HFF-Myc (cell line): ENCODE measurements at regions not wholly inside any gene's neighbourhood (a gene's known extent, or its start where the extent isn't known, plus 50 kb on each side); places are given as distances from the start of the nearest gene placed in this dataset.

Source experiments
- DNase-seq: peaks from one replicate; pipeline ENCODE4 v3.0.0-alpha.2; 2011; ENCODE audit warnings: low read depth; ENCODE audit errors: extremely low read depth
- H3K4me3 ChIP-seq: replicated peaks from 2 replicates; pipeline ENCODE4 v1.5.1; 2011; ENCODE audit warnings: low read depth, mild to moderate bottlenecking, control low read depth, low read length
- CTCF ChIP-seq: IDR thresholded peaks from 2 replicates; pipeline ENCODE4 v1.5.1; 2012; ENCODE audit warnings: mild to moderate bottlenecking, low read depth, low read length, control low read depth; ENCODE audit errors: missing control alignments

DNA sequence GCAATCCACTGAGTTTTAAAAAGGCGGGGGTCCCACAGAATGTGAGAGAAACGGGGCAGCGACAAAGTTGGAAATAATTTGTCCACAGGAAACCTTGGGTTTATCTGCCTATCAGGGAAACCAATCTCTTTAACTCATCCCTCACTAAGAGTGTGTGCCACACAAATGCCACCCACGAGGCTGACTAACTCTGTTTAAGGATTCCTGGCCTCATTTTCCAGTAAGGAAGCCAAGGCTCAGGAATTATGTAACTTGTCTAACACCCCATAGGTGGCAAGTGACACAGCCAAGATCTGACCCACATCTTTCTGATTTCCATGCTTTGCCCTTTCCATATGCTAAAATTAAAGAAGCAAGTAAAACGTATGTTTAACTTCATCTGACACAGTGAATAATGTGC, 263.2 kb downstream of the CNTN3 start:
- TF ChIP-seq CTCF: no peak

DNA sequence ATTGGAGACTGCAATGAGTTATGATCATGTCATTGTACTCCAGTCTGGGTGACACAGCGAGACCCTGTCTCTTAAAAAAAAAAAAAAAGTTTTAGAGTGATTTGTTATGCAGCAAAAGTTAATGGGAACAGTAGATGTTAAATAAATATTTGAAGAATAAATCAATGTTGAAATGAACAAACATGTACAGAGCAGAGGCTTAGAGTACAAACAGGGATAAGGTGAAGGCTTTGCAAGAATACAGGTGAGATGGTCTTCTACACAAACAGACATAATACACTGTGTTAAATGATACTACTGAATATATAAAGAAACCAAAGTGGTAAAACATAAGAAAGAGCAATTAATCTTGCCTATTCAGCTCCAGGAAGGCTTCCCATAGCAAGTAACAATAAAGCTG, 265.4 kb downstream of the CNTN3 start:
- DNase-seq: no peak
- no peak overlapping the region for H3K4me3 ChIP-seq
- no peak for TF ChIP-seq CTCF

More for the DNA sequence above, 263.2 kb downstream of the CNTN3 start:
- no peak for DNase-seq
- no peak overlapping the region for H3K4me3 ChIP-seq

DNA sequence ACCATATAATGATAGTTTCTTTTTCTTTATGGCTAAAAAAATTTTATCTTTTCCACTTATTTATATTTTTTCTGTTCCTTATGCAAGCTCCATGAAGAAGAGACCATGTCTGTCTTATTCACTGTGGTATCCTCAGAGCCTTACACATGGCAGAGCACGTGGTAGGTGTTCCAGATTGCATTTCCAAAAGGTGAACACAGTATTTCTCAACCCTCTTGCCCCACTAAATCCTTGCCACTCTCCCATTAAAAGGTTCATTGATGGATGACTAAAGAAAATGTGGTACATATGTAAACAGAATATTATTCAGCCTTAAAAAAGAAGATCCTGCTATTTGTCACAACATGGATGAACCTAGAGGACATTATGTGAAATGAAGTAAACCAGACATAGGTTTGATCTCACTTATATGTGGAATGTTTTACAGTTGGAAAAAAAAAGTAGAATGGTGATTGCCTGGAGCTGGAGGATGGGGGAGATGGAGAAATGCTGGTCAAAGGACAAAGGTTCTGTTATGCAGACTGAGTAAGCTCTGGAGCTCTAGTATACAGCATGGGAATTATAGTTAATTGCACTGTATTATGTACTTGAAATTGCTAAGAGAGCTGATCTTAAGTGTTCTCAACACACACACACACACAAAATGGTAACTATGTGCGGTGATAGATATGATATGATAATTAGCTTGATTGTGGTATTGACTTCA, 266.7 kb downstream of the CNTN3 start:
- H3K4me3 ChIP-seq: no peak overlapping the region
- no peak for TF ChIP-seq CTCF
- DNase-seq: no peak

DNA sequence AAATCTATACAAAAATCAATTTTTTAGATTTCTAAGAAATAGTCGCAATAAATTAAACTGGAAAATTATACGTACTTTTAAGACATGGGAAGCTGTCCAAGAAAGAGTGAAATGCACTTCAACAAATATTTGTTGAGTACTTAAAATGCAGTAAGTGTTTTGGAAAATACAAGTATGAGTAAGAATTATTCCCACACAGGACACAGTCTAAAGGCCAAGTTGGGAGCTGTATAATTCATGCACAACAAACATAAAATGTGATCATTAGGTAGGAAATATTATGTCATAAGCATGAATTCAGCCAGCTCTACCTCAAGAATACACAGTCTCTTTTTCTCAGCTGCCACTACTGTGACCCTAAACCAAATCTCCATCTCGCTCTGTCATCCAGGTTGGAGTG, 267.6 kb downstream of the CNTN3 start:
- DNase-seq: no peak
- H3K4me3 ChIP-seq: no peak overlapping the region
- TF ChIP-seq CTCF: no peak

DNA sequence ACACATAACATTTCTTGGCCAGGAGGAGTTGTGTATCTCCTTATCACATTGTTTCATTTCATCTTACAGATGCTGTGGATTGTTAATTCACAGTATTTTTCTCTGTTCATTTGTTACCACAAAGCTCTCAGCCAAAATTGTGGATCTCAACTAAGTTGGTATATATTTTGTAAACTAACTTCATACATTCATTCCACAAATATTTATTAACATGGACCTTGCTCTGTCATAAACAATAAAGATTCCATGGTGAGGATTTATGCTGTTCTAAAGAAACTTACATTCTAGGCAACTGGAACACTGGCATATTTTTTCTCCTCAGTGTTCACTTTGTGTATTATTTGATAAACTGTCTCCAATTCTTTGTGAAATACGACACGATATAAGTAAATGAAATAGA, 268.8 kb downstream of the CNTN3 start:
- H3K4me3 ChIP-seq: no peak overlapping the region
- no peak for DNase-seq
- TF ChIP-seq CTCF: no peak

GRCh38 chr3:74344865-74345440, 269.5 kb downstream of the CNTN3 start:
- H3K4me3 ChIP-seq: no peak overlapping the region
- TF ChIP-seq CTCF: no peak
- no peak for DNase-seq

DNA sequence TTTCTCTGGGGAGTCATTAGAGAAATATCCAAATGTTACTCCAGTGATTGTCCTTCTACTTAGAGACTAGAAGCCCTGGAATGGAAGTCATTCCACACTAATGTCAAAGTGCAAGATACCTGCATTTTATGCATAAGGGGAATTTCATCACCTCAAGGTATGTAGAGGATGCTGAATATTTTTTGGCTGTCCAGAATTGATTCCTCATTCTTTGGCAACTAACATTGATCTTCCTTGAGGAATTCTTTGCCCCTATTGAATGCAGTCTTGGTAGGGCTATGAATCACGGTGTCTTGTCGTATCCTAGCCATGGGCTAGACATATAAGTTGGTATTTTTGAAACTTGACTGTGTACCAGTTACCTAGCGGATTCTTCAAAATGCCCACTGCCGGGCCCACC, 271.1 kb downstream of the CNTN3 start:
- no peak overlapping the region for H3K4me3 ChIP-seq
- no peak for TF ChIP-seq CTCF
- DNase-seq: no peak
